CD14-positive monocyte (primary cell): ENCODE measurements at regions not wholly inside any gene's neighbourhood (a gene's known extent, or its start where the extent isn't known, plus 50 kb on each side); places are given as distances from the start of the nearest gene placed in this dataset.

ENCODE experiments used
- DNase-seq, 3 donors: peaks; one replicate each; pipeline ENCODE4 v3.0.0-alpha.2; 2011 to 2022
- H2AFZ ChIP-seq: 2 replicates; pipeline ENCODE4 v1.6.0; 2012; ENCODE audit warnings: mild to moderate bottlenecking, low read depth, low read length, inconsistent platforms; ENCODE audit not compliant: insufficient read depth, poor library complexity, severe bottlenecking
- H3K27ac ChIP-seq, 2 donors: 1 replicate in 1 of 2; 2 replicates in 1 of 2; pipeline ENCODE4 v1.5.1; 2012 to 2013; ENCODE audit warnings: low read length in 2 of 2, control low read depth in 1 of 2, inconsistent platforms in 1 of 2, low read depth in 1 of 2, mild to moderate bottlenecking in 1 of 2
- H3K27me3 ChIP-seq, 2 donors: one replicate each; pipeline versions ENCODE4 v1.6.0 to v1.6.1; 2011 to 2013; ENCODE audit warnings: low read length in 2 of 2; ENCODE audit not compliant: control insufficient read depth in 2 of 2, insufficient read depth in 2 of 2
- H3K36me3 ChIP-seq, 2 donors: replicated peaks in 1 of 2; 1 replicate in 1 of 2; 2 replicates in 1 of 2; pipeline versions ENCODE4 v1.5.1 to v1.6.1; 2012 to 2013; ENCODE audit warnings: low read length in 2 of 2, control low read depth in 1 of 2, inconsistent platforms in 1 of 2, mild to moderate bottlenecking in 1 of 2; ENCODE audit not compliant: insufficient read depth in 2 of 2, control insufficient read depth in 1 of 2
- H3K4me1 ChIP-seq, 2 donors: 1 replicate in 1 of 2; 2 replicates in 1 of 2; pipeline versions ENCODE4 v1.5.1 to v1.6.1; 2012 to 2013; ENCODE audit warnings: low read length in 2 of 2, control low read depth in 1 of 2, inconsistent platforms in 1 of 2, mild to moderate bottlenecking in 1 of 2, moderate library complexity in 1 of 2; ENCODE audit not compliant: insufficient read depth in 2 of 2, control insufficient read depth in 1 of 2
- H3K4me2 ChIP-seq: replicated peaks from 2 replicates; pipeline ENCODE3; 2012; ENCODE audit warnings: low read length, moderate library complexity, mild to moderate bottlenecking; ENCODE audit not compliant: poor library complexity, severe bottlenecking; ENCODE audit errors: extremely low read depth
- H3K4me3 ChIP-seq, 3 experiments: fragments of 200-600 bp in 1 of 3; sonication (generic) in 1 of 3; replicated peaks in 1 of 3; 1 replicate in 2 of 3; 2 replicates in 1 of 3; pipeline ENCODE4 v1.5.1; 2011 to 2013; ENCODE audit warnings: low read length in 3 of 3, mild to moderate bottlenecking in 3 of 3, control low read depth in 2 of 3, low read depth in 2 of 3, inconsistent platforms in 1 of 3, moderate library complexity in 1 of 3
- H3K79me2 ChIP-seq: 2 replicates; pipeline ENCODE4 v1.6.0; 2012; ENCODE audit warnings: mild to moderate bottlenecking, control low read depth, inconsistent platforms, low read length, moderate library complexity; ENCODE audit not compliant: insufficient read depth
- H3K9ac ChIP-seq: 2 replicates; pipeline ENCODE4 v1.6.0; 2017; ENCODE audit warnings: low read length, mild to moderate bottlenecking; ENCODE audit not compliant: insufficient read depth, poor library complexity, severe bottlenecking
- H3K9me3 ChIP-seq, 2 donors: replicated peaks in 1 of 2; 1 replicate in 1 of 2; 2 replicates in 1 of 2; pipeline versions ENCODE4 v1.5.1 to v1.6.1; 2012 to 2013; ENCODE audit warnings: low read length in 2 of 2, control low read depth in 1 of 2; ENCODE audit not compliant: control insufficient read depth in 1 of 2, insufficient read depth in 1 of 2
- H4K20me1 ChIP-seq: 2 replicates; pipeline ENCODE4 v1.6.0; 2012; ENCODE audit warnings: mild to moderate bottlenecking, low read length, control low read depth, moderate library complexity; ENCODE audit not compliant: insufficient read depth
- H3K27ac Mint-ChIP-seq, 7 donors: one replicate each; pipeline ENCODE4 v1.8.0; 2020; ENCODE audit warnings: mild to moderate bottlenecking in 7 of 7, mixed read lengths in 7 of 7, moderate library complexity in 6 of 7, inconsistent platforms in 2 of 7
- H3K27me3 Mint-ChIP-seq, 3 donors: one replicate each; pipeline ENCODE4 v1.8.0; 2021 to 2022; ENCODE audit warnings: low read depth in 3 of 3, mild to moderate bottlenecking in 3 of 3, mixed read lengths in 3 of 3, moderate library complexity in 3 of 3, inconsistent platforms in 1 of 3
- H3K36me3 Mint-ChIP-seq, 2 donors: one replicate each; pipeline ENCODE4 v1.8.0; 2020; ENCODE audit warnings: mixed read lengths in 2 of 2, inconsistent platforms in 1 of 2, mild to moderate bottlenecking in 1 of 2
- H3K4me1 Mint-ChIP-seq: one replicate; pipeline ENCODE4 v1.8.0; 2020; ENCODE audit warnings: mild to moderate bottlenecking, mixed read lengths
- H3K4me3 Mint-ChIP-seq, 2 donors: one replicate each; pipeline ENCODE4 v1.8.0; 2020; ENCODE audit warnings: mild to moderate bottlenecking in 2 of 2, mixed read lengths in 2 of 2, moderate library complexity in 1 of 2
- H3K9me3 Mint-ChIP-seq, 7 donors: one replicate each; pipeline ENCODE4 v1.8.0; 2020 to 2022; ENCODE audit warnings: mixed read lengths in 7 of 7, mild to moderate bottlenecking in 6 of 7, moderate library complexity in 6 of 7, inconsistent platforms in 2 of 7
- CTCF ChIP-seq: fragments of 200-600 bp; IDR thresholded peaks from one replicate; pipeline ENCODE4 v1.8.0; 2022; ENCODE audit warnings: antibody characterized with exemption, mild to moderate bottlenecking
- WGBS: methylation state at CpG from one replicate; pipeline ENCODE4 v1.1.5; 2013; ENCODE audit warnings: missing lambda C conversion rate; ENCODE audit not compliant: insufficient coverage; 5-methylcytosine and 5-hydroxymethylcytosine counted together
- intact Hi-C, 2 donors: fragments of 100-400 bp; cut with micrococcal nuclease; formaldehyde crosslinking; loops; one replicate each; pipeline versions ENCODE4 v1.15.0 to v1.15.1; 2023

DNA sequence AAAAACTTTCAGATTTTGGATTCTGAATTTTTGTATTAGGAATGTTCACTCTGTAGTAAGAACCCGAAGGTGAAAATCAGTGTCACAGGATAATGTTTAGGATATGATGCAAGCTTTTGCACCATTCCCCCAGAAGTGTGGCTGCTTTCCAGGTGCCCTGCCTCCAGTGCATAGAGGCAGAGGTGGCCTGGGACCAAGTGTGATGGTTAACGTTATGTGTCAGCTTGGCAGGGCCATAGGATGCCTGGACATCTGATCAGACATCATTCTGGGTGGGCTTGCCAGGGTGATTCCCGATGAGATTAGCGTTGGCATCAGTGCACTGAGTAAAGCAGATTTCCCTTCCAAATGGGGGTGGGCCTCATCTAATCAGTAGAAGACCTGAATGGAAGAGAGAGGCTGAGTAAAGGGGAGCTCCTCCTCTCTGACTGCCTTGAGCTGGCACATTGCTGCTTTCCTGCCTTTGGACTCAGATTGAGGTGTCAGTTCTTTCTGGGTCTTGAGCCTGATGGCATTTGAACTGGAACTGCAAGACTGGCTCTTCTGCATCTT lies 177.4 kb upstream of the HS6ST1 start:
- no peak for TF ChIP-seq CTCF

DNA sequence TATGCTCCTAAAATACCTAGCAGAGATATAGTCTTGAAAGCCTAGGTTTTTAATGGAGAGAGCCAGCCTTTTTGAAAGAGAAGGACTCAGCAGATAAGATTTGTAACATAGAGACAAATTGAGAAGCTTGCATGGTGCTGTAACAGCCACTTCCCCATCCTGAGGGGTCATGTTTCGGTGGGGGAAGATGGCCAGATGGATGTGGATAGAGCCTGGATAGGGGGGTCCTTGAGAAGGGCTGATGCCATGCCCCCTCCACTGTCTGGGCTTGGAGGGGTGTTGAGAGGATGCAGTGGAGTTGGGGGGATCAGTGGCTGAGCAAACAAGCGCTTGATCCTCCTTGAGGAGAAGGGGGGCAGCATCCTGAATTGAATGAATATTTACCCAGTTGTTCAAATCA lies 178.0 kb upstream of the HS6ST1 start:
- Histone ChIP-seq H3K36me3 (no peaks in the 10 kb centered on the region), H4K20me1 (no peaks in the 10 kb centered on the region), H3K27ac (no peak overlapping the region), H3K4me2 (no peak overlapping the region), H3K9ac (no peak overlapping the region), H3K9me3 (peaks cover 0 to 5% of the 10 kb centered on the region in 2 donors), H2AFZ (no peak overlapping the region), H3K4me3 (no peak overlapping the region), H3K27me3 (no peaks in the 10 kb centered on the region), H3K4me1 (no peaks in the 10 kb centered on the region), H3K79me2 (no peaks in the 10 kb centered on the region)
- intact Hi-C loops = no loop called here
- Mint-ChIP-seq H3K27me3 (peaks cover 2 to 3% (median 2%) of the 10 kb centered on the region in 3 donors), H3K27ac (no peak overlapping the region), H3K4me1 (peaks cover 4% of the 10 kb centered on the region), H3K36me3 (no peaks in the 10 kb centered on the region), H3K4me3 (no peak overlapping the region), H3K9me3 (peaks cover 0 to 10% (median 2%) of the 10 kb centered on the region in 7 donors)
- no peak for DNase-seq
- no peak for TF ChIP-seq CTCF
- 56% methylated on average over 2 of the region's 2 CpGs for WGBS

More for the DNA sequence above, 177.4 kb upstream of the HS6ST1 start:
- intact Hi-C loops = no loop called here
- Mint-ChIP-seq H3K27ac (no peak overlapping the region), H3K36me3 (no peaks in the 10 kb centered on the region), H3K4me1 (peaks cover 4% of the 10 kb centered on the region), H3K9me3 (peaks cover 0 to 10% (median 2%) of the 10 kb centered on the region in 7 donors), H3K4me3 (no peak overlapping the region), H3K27me3 (peaks cover 3 to 5% (median 3%) of the 10 kb centered on the region in 3 donors)
- no peak overlapping the region for H3K9ac ChIP-seq
- no peaks in the 10 kb centered on the region for H3K79me2 ChIP-seq
- no peak overlapping the region for H3K4me2 ChIP-seq
- H3K9me3 ChIP-seq = peaks cover 0 to 5% of the 10 kb centered on the region in 2 donors
- no peak overlapping the region for H3K4me3 ChIP-seq
- no peak overlapping the region for H3K27ac ChIP-seq
- H4K20me1 ChIP-seq = no peaks in the 10 kb centered on the region
- no peak overlapping the region for H2AFZ ChIP-seq
- no peaks in the 10 kb centered on the region for H3K36me3 ChIP-seq
- H3K4me1 ChIP-seq = no peaks in the 10 kb centered on the region
- no peak for DNase-seq
- no peaks in the 10 kb centered on the region for H3K27me3 ChIP-seq
- WGBS = 97% methylated on average over 3 of the region's 4 CpGs
